ENCODE measurements at regions not wholly inside any gene's neighbourhood (a gene's known extent, or its start where the extent isn't known, plus 50 kb on each side); places are given as distances from the start of the nearest gene placed in this dataset.

DNA sequence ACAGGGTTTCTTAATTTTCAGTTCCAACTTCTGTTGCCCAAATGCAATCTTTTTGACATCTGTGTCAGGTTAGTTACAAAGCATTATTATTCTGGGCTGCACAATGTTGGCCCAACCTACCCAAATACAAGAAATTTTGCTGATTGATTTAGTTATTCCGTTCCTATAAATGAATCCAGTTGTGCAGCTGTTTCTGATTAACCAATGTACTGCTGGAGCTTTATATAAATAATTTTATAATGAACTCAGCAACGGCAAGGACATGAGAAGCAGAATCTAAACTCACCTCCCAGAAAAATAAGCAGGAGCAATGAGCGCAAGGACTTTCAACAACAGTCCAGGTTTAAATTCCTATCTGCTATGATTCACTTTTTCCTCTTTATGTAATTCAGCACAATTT lies 76.3 kb upstream of the WIPF1 start:
- TF ChIP-seq, protein P1, sequence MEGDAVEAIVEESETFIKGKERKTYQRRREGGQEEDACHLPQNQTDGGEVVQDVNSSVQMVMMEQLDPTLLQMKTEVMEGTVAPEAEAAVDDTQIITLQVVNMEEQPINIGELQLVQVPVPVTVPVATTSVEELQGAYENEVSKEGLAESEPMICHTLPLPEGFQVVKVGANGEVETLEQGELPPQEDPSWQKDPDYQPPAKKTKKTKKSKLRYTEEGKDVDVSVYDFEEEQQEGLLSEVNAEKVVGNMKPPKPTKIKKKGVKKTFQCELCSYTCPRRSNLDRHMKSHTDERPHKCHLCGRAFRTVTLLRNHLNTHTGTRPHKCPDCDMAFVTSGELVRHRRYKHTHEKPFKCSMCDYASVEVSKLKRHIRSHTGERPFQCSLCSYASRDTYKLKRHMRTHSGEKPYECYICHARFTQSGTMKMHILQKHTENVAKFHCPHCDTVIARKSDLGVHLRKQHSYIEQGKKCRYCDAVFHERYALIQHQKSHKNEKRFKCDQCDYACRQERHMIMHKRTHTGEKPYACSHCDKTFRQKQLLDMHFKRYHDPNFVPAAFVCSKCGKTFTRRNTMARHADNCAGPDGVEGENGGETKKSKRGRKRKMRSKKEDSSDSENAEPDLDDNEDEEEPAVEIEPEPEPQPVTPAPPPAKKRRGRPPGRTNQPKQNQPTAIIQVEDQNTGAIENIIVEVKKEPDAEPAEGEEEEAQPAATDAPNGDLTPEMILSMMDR (IDR thresholded peaks at IDR 0.05; ENCODE audit: insufficient read depth, low read length): no peak
- TF ChIP-seq, protein P2, sequence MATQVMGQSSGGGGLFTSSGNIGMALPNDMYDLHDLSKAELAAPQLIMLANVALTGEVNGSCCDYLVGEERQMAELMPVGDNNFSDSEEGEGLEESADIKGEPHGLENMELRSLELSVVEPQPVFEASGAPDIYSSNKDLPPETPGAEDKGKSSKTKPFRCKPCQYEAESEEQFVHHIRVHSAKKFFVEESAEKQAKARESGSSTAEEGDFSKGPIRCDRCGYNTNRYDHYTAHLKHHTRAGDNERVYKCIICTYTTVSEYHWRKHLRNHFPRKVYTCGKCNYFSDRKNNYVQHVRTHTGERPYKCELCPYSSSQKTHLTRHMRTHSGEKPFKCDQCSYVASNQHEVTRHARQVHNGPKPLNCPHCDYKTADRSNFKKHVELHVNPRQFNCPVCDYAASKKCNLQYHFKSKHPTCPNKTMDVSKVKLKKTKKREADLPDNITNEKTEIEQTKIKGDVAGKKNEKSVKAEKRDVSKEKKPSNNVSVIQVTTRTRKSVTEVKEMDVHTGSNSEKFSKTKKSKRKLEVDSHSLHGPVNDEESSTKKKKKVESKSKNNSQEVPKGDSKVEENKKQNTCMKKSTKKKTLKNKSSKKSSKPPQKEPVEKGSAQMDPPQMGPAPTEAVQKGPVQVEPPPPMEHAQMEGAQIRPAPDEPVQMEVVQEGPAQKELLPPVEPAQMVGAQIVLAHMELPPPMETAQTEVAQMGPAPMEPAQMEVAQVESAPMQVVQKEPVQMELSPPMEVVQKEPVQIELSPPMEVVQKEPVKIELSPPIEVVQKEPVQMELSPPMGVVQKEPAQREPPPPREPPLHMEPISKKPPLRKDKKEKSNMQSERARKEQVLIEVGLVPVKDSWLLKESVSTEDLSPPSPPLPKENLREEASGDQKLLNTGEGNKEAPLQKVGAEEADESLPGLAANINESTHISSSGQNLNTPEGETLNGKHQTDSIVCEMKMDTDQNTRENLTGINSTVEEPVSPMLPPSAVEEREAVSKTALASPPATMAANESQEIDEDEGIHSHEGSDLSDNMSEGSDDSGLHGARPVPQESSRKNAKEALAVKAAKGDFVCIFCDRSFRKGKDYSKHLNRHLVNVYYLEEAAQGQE (IDR thresholded peaks at IDR 0.05; ENCODE audit: insufficient replicate concordance, low read depth): no peak
- no peak for TF ChIP-seq POLR2AphosphoS5 (IDR thresholded peaks at IDR 0.05; ENCODE audit: low read depth)
